Retinal pigment epithelial cell (primary cell): ENCODE measurements at regions not wholly inside any gene's neighbourhood (a gene's known extent, or its start where the extent isn't known, plus 50 kb on each side); places are given as distances from the start of the nearest gene placed in this dataset.
"Not testable (repeated sequence)": the region's sequence is repeated elsewhere in the genome, so short reads cannot be mapped to it uniquely, and the experiment has no call there.

Experiments used
- DNase-seq: peaks from one replicate; pipeline ENCODE4 v3.0.0-alpha.2; 2010; ENCODE audit warnings: low read depth
- H3K4me3 ChIP-seq: 2 replicates; pipeline ENCODE4 v1.5.1; 2011; ENCODE audit warnings: mild to moderate bottlenecking, low read length, control low read depth, moderate library complexity
- TF ChIP-seq, protein P1 (sequence below): conservative IDR thresholded peaks from 2 replicates; pipeline ENCODE4 v1.5.1; 2011; ENCODE audit warnings: low read depth, low read length, control low read depth, inconsistent platforms

DNA sequence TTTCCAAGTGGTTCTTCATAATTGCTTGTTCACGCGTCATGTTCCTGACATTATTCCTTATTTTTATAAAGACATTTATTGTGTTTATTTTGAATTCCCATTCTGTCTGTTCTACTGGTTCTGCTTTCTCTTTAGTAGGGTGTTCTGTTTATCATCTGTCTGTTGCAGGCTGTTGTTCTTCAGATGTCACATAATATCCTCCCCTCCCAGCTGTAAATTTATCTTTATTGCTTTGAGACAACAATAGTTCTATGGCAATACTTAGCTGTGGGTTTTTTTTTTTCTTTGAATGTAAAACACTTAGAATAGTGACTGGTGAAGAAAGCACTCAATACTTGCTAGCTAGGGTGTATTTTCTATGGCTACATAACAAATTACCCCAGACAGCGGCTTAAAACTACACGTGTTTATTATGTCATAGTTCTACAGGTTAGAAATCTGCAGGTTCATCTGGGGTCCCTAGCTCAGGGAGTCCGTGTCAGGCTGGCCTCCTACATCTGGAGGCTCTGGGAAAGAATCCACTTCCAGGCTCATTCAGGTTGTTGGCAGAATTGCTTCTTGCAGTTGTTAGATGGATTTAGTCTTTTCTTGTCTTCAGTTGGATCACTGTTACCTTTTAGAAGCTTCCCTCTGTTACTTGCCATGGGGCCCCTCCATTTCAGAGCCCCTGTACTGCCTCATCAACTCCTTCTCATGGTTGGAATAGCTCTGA is 63.4 kb upstream of the ENPEP start:
- no peak overlapping the region for H3K4me3 ChIP-seq
- TF ChIP-seq, protein P1, sequence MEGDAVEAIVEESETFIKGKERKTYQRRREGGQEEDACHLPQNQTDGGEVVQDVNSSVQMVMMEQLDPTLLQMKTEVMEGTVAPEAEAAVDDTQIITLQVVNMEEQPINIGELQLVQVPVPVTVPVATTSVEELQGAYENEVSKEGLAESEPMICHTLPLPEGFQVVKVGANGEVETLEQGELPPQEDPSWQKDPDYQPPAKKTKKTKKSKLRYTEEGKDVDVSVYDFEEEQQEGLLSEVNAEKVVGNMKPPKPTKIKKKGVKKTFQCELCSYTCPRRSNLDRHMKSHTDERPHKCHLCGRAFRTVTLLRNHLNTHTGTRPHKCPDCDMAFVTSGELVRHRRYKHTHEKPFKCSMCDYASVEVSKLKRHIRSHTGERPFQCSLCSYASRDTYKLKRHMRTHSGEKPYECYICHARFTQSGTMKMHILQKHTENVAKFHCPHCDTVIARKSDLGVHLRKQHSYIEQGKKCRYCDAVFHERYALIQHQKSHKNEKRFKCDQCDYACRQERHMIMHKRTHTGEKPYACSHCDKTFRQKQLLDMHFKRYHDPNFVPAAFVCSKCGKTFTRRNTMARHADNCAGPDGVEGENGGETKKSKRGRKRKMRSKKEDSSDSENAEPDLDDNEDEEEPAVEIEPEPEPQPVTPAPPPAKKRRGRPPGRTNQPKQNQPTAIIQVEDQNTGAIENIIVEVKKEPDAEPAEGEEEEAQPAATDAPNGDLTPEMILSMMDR: no peak
- DNase-seq: no peak

DNA sequence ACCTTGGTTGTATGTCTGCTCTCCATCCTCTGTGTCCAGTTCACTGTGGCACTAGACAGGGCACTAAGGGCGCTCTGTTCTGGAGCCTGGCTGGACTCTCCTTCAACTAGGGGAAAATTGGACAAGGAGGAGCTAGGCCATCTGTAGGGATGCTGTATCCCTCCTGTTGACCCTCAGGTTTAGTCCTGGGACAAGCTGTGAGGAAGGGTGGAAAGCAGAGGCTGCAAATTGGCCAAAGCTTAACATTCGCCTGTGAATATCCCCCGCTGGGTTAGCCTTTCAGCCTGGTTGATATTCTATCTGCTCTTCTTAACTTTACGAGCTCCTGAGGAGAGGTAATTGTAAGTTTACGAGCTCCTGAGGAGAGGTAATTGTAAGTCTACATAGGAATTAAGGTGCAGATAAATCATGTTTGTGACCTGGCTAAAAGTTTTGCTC is 64.4 kb upstream of the ENPEP start:
- TF ChIP-seq, protein P1: no peak
- DNase-seq: no peak
- no peak overlapping the region for H3K4me3 ChIP-seq

DNA sequence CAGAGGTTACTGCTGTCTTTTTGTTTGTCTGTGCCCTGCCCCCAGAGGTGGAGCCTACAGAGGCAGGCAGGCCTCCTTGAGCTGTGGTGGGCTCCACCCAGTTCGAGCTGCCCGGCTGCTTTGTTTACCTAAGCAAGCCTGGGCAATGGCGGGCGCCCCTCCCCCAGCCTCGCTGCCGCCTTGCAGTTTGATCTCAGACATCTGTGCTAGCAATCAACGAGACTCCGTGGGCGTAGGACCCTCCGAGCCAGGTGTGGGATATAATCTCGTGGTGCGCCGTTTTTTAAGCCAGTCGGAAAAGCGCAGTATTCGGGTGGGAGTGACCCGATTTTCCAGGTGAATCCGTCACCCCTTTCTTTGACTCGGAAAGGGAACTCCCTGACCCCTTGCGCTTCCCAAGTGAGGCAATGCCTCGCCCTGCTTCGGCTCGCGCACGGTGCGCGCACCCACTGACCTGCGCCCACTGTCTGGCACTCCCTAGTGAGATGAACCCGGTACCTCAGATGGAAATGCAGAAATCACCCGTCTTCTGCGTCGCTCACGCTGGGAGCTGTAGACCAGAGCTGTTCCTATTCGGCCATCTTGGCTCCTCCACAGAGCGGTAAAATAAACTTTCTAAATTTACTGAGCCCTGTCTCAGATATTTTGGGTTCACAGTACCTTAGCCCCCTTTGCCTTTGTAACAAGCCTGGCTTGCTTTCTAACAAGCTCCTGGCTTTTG is 64.9 kb upstream of the ENPEP start:
- not testable (repeated sequence) for H3K4me3 ChIP-seq, DNase-seq

DNA sequence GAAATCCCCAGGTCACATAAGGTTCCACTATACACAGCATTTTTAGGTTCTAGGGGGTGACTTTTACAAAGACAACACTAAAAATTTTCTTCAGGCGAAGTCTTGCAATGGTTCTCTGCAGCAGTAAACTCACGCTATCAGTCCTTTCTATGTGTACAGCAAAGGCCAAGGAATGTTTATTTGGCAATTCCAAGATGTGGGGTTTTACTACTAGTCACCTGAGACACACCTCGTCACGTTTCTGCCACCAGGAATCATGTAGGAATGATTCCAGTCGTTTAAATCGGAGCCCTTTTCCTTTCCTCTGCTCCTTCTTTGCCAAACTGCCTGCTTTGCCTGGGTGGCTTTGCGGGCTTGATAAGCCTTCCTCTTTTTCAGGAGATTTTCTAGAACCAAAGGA is 75.9 kb upstream of the ENPEP start:
- TF ChIP-seq, protein P1: no peak
- DNase-seq: no peak
- H3K4me3 ChIP-seq: no peak overlapping the region

DNA sequence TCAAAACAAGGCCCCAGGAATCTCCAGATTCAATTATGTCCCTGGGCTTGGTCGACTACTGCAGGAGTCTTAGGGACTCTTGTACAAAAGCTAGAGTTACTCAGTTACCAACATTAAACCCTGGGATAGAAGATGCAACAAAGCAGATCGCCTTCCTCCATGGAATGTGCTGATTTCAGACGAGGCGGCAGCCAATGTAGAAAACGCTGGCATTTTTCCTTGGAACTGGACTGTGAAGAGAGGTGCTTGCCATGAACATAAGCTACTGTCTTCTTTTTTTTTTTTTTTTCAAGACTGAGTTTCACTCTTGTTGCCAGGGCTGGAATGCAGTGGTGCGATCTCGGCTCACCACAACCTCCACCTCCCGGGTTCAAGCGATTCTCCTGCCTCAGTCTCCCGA is 76.9 kb upstream of the ENPEP start:
- not testable (repeated sequence) for DNase-seq, H3K4me3 ChIP-seq

DNA sequence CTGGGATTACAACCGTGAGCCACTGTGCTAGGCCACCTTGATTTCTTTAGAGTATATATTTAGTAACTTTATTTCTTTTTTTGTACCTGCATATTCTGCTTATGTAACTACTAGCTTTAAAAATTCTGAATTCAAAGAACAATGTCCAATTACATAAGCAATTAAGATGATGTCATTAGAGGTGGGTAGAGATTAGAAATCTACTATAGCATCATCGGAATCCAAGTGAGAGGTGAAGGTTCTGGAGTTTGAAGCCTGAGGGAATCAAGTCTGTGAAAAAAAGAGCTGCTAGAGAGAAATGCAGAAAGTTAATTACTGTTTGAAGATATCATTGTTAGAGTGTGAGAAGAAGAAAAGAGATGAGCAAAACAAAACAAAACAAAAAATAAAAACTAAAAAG is 79.0 kb upstream of the ENPEP start:
- DNase-seq: no peak
- TF ChIP-seq, protein P1: no peak
- no peak overlapping the region for H3K4me3 ChIP-seq

DNA sequence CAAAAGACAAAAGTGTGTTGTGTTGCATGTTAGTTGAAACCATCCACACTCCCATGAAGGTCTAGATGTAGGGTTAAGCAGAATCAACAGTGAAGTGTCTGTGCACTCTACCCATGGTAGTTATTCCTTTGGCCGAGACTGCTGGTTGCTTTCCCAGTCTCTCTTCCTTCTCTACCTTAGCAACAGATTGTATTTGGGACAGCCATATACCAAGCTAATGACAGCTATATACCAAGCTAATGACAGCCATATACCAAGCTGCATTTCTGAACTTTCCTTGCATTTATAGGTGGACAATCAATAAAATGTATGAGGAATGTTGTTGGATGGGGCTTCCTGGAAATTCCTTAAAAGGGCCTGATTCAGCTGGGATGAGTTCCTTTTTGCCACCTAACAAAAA is 80.5 kb upstream of the ENPEP start:
- H3K4me3 ChIP-seq: no peak overlapping the region
- no peak for DNase-seq
- TF ChIP-seq, protein P1: no peak

DNA sequence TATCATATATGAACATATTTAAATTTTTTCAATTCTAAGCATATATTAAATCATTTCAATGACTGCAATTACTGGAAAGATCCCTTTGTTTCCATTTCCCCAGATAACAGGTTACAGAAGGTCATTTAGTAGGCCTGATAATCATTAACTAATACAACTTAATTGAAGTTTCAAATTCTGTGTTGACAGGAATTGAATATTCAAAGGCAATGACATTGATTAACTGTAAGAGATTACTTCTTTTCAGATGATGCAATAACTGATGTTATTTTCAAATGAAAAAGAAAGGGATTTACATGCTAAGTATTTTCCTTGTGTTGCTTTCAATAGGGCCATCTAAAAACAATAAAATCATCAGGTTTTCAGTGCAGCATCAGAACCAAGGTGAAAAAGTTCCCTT is 81.1 kb upstream of the ENPEP start:
- no peak overlapping the region for H3K4me3 ChIP-seq
- DNase-seq: no peak
- TF ChIP-seq, protein P1: no peak
